ENCODE measurements at regions not wholly inside any gene's neighbourhood (a gene's known extent, or its start where the extent isn't known, plus 50 kb on each side); places are given as distances from the start of the nearest gene placed in this dataset.

DNA sequence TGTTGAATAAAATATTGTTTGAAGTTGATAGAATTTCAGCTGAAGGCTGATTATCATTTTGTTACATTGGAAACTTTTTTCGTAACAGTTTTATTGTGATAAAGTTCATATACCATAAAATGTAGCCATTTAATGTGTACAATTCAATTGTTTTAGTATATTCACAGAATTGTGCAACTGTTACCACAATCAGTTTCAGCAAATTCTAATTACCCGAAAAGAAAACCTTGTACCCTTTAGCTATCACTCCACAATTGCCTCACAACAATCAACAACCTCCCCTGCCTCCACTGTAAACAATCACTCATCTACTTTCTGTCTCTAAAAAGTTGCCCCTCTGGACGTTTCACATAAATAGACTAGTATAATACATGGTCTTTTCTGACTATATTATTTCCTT lies 179.7 kb upstream of the BET1 start:
- Histone ChIP-seq H3K36me3 (ENCODE audit: control insufficient read depth, insufficient read depth, low read length) (no peaks in the 10 kb centered on the region), H3K56ac (ENCODE audit: extremely low read depth, insufficient read depth, low read length) (peak overlapping the region; percentile 85), H2BK15ac (ENCODE audit: low read depth, low read length) (peak overlapping the region; percentile 98), H2BK20ac (ENCODE audit: low read depth, low read length) (peak overlapping the region; percentile 100), H3K27ac (ENCODE audit: insufficient read depth, low read length) (peak overlapping the region; percentile 89), H3K27me3 (ENCODE audit: control insufficient read depth, insufficient read depth, low read length) (no peaks in the 10 kb centered on the region), H4K5ac (ENCODE audit: low read depth, low read length) (peak overlapping the region; percentile 95), H3K9me1 (ENCODE audit: insufficient read depth, low read length) (peaks cover 7% of the 10 kb centered on the region), H3K9me3 (ENCODE audit: control insufficient read depth, insufficient read depth, low read length) (no peaks in the 10 kb centered on the region), H4K8ac (ENCODE audit: low read depth in 2 of 2, low read length in 2 of 2) (peak overlapping the region; percentile 89 to 98), H3K79me1 (ENCODE audit: low read depth in 1 of 2, low read length in 2 of 2) (no peaks in the 10 kb centered on the region; a peak in 1 of 4 replicates), H3K4me2 (ENCODE audit: low read depth, low read length) (peak overlapping the region; percentile 29; the same call in 1 of the 2 replicates), H3K4ac (ENCODE audit: low read depth, low read length) (peak overlapping the region; percentile 93; the same call in 1 of the 2 replicates), H2BK120ac (ENCODE audit: low read depth, low read length) (peak overlapping the region; percentile 98), H4K20me1 (ENCODE audit: insufficient read depth, low read length) (no peaks in the 10 kb centered on the region), H2AK9ac (replicated peaks; ENCODE audit: low read depth, low read length, poor library complexity) (no peak overlapping the region), H3K23ac (ENCODE audit: low read depth, low read length) (peak overlapping the region; percentile 89; the same call in 1 of the 2 replicates), H3K14ac (replicated peaks; ENCODE audit: low read depth, low read length) (peak overlapping the region; percentile 95), H4K91ac (ENCODE audit: insufficient read depth, low read depth, low read length) (peak overlapping the region; percentile 93), H2AK5ac (ENCODE audit: low read depth, low read length) (peak overlapping the region; percentile 82; the same call in 1 of the 2 replicates), H2AFZ (replicated peaks; ENCODE audit: low read length, poor library complexity) (no peak overlapping the region), H3K9ac (ENCODE audit: low read depth, low read length) (peak overlapping the region; percentile 36; the same call in 1 of the 2 replicates), H3K4me3 (ENCODE audit: insufficient read depth, low read depth, low read length) (no peak overlapping the region), H3K4me1 (ENCODE audit: control insufficient read depth, insufficient read depth, low read length) (peaks cover 9% of the 10 kb centered on the region; the same call in 1 of the 2 replicates), H2BK5ac (ENCODE audit: low read depth, low read length, poor library complexity, severe bottlenecking) (peak overlapping the region; percentile 100), H3K18ac (ENCODE audit: low read depth, low read length) (peak overlapping the region; percentile 98)
- ATAC-seq (ENCODE audit: low read depth) = no peak
- POLR2A ChIA-PET (ENCODE audit: unreplicated experiment) = interaction anchor here (0.6 kb wide), 1 partner anchor 8 kb away, joined by 3 read pairs; no protein-coding TSS in a partner anchor
- DNase-seq = no peak
- in situ Hi-C loops (cut with MboI; ENCODE audit: low sequenced_read_pairs) = no loop called here
- WGBS, 2 experiments (ENCODE audit: extremely low coverage in 2 of 2, insufficient read length in 1 of 2) = no CpG with 5 or more reads among the region's 3 CpGs
- dilution Hi-C loops (cut with HindIII; ENCODE audit: low sequenced_read_pairs, unreplicated experiment) = no loop called here
- CTCF ChIA-PET = interaction anchor here (0.6 kb wide), 1 partner anchor 96 kb away, joined by 5 read pairs; no protein-coding TSS in a partner anchor
- intact Hi-C loops (cut with micrococcal nuclease) = loop anchor here (5.0 kb wide), 1 partner anchor 52 kb away; no protein-coding TSS in a partner anchor
- BruUV-seq (replicated peaks) = no TSS peak
- TF ChIP-seq NFE2L2 (IDR thresholded peaks at IDR 0.05; ENCODE audit: low read depth, low read length) (no peak), BHLHE40 (IDR thresholded peaks at IDR 0.05; ENCODE audit: low read depth, low read length) (no peak), POLR2A (IDR thresholded peaks at IDR 0.05; ENCODE audit: low read depth, low read length) (no peak), RCOR1 (IDR thresholded peaks at IDR 0.05; ENCODE audit: insufficient replicate concordance, low read length) (no peak), SMC3 (IDR thresholded peaks at IDR 0.05; ENCODE audit: low read depth, low read length) (no peak), CEBPB (IDR thresholded peaks at IDR 0.05; ENCODE audit: low read depth, low read length) (0 out of 2 replicates have a peak, but pooled peaks have one; percentile 51), RFX5 (IDR thresholded peaks at IDR 0.05; ENCODE audit: low read depth, low read length) (no peak), CTCF (conservative IDR thresholded peaks at IDR 0.05; ENCODE audit: low read depth, low read length) (no peak)
- TF ChIP-seq, protein P1, sequence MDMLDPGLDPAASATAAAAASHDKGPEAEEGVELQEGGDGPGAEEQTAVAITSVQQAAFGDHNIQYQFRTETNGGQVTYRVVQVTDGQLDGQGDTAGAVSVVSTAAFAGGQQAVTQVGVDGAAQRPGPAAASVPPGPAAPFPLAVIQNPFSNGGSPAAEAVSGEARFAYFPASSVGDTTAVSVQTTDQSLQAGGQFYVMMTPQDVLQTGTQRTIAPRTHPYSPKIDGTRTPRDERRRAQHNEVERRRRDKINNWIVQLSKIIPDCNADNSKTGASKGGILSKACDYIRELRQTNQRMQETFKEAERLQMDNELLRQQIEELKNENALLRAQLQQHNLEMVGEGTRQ (IDR thresholded peaks at IDR 0.05; ENCODE audit: low read depth, low read length) = no peak

All from IMR-90 (cell line).